ENCODE measurements at regions not wholly inside any gene's neighbourhood (a gene's known extent, or its start where the extent isn't known, plus 50 kb on each side); places are given as distances from the start of the nearest gene placed in this dataset.
"Not testable (repeated sequence)": the region's sequence is repeated elsewhere in the genome, so short reads cannot be mapped to it uniquely, and the experiment has no call there.

GRCh38 chr2:117519721-117520120 lies 294.8 kb upstream of the DDX18 start:
- no peak for DNase-seq (ENCODE audit: low spot score)

GRCh38 chr2:117523267-117523666 lies 291.2 kb upstream of the DDX18 start:
- peak; percentile 92 for DNase-seq (ENCODE audit: low spot score)

GRCh38 chr2:117523711-117524238 lies 290.7 kb upstream of the DDX18 start:
- no peak for DNase-seq (ENCODE audit: low spot score)

DNA sequence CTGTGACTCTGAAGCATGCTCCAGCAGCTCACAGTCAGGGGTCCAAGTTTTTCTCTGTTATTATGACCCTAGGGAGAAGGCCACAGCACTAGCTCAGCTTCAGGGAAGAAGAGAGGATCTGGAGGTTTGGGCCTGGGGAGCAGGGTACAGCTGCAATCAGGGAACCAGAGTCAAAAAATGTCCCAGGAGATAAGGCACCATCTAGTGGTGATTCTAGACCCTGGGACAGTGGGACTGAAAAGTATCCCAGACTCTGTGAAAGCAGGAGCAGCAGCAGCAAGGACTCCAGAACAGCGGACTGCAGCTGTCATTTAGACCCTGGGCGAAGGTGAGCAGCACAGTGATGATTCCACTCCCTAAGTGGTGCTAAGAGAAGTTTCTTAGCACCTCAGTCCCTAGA lies 278.4 kb upstream of the DDX18 start:
- DNase-seq (ENCODE audit: low spot score) = no peak

- no peak for DNase-seq (ENCODE audit: low spot score)
These were observed 277.5 kb upstream of the DDX18 start for GRCh38 chr2:117537032-117537431.

- no peak for DNase-seq (ENCODE audit: low spot score)
These were observed 262.6 kb upstream of the DDX18 start for GRCh38 chr2:117551858-117552257.

DNA sequence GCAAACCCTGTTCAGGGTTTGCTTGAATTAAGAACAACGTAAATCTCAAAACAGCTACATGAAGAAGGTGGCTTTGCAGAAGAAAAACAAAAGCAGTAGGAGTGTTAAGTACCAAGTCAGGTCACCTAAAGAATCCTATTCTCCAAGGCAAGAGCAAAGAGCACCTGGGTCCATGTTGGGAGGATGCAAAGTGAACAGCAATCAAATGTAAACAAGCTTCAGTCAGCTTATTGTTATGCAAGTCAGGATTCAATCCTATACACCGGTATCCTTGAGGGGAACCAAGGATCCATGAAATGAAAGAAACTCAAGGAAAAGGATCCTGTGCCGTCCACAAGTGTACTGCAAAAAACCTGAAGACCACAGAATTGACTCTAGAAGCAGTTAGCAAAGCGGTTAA lies 261.0 kb upstream of the DDX18 start:
- no peak for DNase-seq (ENCODE audit: low spot score)

DNA sequence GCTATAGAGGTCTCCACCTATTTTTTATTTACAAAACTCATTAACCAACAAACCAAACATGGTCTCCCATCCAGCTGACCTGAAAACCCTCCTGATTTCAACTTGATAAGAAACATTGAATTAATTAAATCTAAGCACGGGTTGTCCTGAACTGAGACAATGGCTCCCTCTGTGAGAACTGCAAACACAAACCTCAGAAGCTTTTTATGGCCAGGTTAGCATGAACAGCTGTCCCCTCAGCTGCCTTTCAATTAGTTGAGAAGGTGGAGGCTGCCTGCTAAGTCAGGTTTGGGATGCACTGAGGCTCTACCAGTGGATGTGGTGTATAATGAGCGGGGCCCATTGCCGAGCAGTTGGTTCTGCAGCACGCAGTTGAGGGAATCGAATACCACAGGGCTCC lies 258.5 kb upstream of the DDX18 start:
- DNase-seq (ENCODE audit: low spot score) = no peak

DNA sequence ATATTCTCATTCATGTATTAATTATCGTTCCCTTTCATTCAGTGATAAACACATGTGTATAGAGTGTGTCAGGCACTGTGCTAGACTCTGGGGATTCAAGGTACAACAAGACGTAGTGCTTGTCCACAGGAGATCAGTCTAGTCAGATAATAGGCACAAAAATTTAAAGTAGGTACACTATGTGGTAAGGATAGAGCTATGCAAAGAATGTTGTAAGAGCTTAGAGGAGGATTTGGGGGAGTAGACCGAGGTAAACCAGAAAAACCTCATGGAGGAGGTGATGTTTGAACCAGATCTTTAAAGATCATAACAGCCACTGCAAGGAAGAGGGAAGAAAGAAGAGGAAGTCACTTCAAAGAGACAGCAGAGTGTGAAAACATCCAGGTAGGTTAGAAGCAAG lies 256.9 kb upstream of the DDX18 start:
- DNase-seq (ENCODE audit: low spot score) = no peak

- DNase-seq (ENCODE audit: low spot score) = no peak
These were observed 251.8 kb upstream of the DDX18 start for GRCh38 chr2:117562654-117563053.

DNA sequence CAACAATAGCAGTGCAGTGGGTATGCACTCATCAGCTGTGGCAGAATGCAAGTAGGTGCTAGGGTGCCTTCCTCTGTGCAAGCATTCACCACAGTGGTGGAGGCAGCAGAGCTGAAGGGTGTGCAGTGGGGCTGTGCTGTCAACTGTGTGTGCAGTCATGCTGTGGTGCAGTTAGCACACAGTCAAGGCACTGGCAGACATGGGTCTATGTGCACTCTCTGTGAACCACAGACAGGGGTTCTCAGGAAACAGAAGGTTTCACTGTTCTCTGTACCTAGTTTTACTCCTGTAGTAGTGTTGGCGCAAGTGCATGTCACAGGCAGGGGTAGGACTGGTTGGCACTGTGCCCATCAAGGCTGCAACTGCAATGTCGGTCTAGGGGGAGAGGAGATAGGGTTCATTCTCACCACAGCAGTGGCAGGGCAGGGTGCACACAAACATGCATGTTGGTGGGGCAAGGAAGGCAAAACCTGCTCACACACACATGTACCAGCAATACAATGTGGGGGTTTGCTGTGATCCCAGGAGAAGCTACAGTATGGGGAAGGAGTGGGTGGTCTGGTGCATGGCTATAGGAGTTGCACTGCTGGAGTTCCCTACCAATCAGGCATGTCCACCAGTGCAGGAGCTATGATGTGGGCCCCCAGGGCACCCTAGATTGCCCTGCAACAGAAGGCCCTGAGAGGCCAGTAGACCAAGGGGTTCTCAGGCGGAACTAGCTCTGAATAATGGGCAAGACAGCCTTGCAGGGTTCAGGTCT lies 242.7 kb upstream of the DDX18 start:
- DNase-seq (ENCODE audit: low spot score) = no peak

GRCh38 chr2:117587310-117587709 lies 227.2 kb upstream of the DDX18 start:
- no peak for DNase-seq (ENCODE audit: low spot score)

DNA sequence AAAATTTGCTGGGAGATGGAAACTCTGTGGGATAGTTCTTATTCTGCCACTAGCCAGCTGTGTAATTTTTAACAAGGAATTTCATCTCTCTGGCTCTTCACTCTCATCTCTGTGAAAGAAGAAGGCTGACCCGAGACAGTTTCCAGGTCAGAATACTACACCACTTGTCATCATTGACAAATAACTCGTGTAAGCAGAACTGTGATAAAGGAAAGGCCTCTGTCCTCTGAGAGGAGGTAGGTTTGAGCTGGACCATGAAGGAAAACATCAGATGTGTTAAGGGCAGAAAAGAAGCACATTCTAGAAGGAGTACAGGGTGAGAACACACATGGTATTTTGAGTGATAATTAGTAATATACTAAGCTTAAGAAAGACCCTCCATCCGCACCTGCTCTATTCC lies 211.4 kb upstream of the DDX18 start:
- no peak for DNase-seq (ENCODE audit: low spot score)

DNA sequence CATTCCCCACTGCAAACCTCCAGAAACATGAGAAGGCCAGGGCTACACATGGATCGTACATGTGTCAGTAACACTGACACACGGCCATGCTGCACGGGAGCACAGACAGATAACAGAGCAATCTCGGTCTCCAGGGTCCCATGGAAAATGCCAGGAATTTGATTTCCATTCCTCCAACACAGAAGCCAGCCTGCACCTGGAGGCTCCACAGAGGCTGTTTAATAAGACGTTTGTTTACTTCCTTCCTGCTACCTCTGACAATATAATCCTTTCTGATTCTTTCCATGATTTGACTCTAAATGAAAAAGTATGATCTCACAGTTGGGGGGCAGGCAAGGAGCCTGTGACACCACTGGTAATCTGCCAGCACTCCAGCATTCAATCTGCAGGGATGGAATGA lies 210.9 kb upstream of the DDX18 start:
- DNase-seq (ENCODE audit: low spot score) = no peak

- no peak for DNase-seq (ENCODE audit: low spot score)
These were observed 207.3 kb upstream of the DDX18 start for GRCh38 chr2:117607202-117607601.

DNA sequence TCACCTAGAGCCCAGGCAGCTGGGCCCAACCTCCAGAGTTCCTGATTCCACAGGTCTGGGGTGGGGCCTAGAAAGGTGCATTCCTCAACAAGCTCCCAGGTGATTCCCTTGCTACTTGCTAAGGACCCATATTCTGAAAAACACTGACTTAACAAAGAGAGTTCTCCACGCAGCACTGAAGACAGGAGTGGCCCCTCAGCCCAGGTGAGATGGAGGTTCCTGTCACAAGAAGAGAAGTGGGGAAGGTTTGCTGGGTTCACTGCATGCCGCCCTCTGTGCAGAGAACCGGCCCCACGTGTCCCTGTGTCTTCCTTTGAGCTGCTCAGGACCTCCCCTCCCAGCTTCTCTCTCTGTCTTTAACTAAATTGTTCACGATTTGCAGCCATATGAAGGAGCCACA lies 201.4 kb upstream of the DDX18 start:
- no peak for DNase-seq (ENCODE audit: low spot score)

GRCh38 chr2:117614296-117614695 lies 200.2 kb upstream of the DDX18 start:
- DNase-seq (ENCODE audit: low spot score) = no peak

GRCh38 chr2:117614823-117615534 lies 199.5 kb upstream of the DDX18 start:
- no peak for DNase-seq (ENCODE audit: low spot score)

- no peak for DNase-seq (ENCODE audit: low spot score)
These were observed 195.9 kb upstream of the DDX18 start for GRCh38 chr2:117618607-117619006.

- no peak for DNase-seq (ENCODE audit: low spot score)
These were observed 193.2 kb upstream of the DDX18 start for GRCh38 chr2:117621326-117621725.

- DNase-seq (ENCODE audit: low spot score) = not testable (repeated sequence)
These were observed 191.3 kb upstream of the DDX18 start for GRCh38 chr2:117623175-117623574.

DNA sequence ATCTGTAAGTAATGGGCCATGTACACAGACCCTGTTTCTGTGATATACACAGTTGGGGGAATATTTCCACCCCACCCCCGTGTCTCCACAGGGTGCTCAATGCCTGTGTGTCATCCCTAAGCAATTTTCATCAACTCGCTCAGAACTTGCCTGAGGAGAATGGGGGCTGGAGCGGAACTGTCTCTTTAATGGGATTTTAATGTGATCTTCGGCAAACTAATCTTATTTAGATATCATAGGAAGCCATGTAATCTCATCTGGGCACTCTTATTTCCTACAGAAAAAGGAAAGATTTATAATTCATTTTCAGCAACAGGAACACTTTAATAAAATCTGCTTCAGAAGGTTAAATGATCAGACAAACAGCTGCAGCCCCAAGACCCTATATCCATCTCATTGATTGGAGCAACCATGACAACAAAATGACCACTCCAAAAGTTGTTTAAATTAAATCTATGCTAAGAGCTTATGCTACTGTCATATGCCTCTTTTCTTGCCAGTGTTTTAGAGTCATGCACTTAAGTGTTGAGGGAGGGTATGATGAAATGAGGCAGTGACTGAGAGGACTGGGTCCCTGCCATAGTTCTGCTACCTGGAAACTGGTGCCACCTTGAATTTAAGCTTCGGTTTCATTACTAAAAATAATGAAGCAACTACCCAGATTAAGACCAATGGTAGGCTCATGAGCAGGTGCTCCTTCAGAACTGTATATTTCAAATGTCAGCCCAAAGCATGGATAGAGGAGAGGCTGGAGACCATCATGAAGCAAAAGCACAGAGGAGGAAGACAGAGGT lies 183.1 kb upstream of the DDX18 start:
- no peak for DNase-seq (ENCODE audit: low spot score)
